ENCODE measurements at regions not wholly inside any gene's neighbourhood (a gene's known extent, or its start where the extent isn't known, plus 50 kb on each side); places are given as distances from the start of the nearest gene placed in this dataset.

- TF ChIP-seq, protein P1, sequence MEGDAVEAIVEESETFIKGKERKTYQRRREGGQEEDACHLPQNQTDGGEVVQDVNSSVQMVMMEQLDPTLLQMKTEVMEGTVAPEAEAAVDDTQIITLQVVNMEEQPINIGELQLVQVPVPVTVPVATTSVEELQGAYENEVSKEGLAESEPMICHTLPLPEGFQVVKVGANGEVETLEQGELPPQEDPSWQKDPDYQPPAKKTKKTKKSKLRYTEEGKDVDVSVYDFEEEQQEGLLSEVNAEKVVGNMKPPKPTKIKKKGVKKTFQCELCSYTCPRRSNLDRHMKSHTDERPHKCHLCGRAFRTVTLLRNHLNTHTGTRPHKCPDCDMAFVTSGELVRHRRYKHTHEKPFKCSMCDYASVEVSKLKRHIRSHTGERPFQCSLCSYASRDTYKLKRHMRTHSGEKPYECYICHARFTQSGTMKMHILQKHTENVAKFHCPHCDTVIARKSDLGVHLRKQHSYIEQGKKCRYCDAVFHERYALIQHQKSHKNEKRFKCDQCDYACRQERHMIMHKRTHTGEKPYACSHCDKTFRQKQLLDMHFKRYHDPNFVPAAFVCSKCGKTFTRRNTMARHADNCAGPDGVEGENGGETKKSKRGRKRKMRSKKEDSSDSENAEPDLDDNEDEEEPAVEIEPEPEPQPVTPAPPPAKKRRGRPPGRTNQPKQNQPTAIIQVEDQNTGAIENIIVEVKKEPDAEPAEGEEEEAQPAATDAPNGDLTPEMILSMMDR (IDR thresholded peaks at IDR 0.05; ENCODE audit: insufficient read depth, low read depth, low read length): no peak
- no peak for TF ChIP-seq EZH2 (IDR thresholded peaks at IDR 0.05; ENCODE audit: insufficient read depth, low read length)
These were observed 248.3 kb downstream of the CDC14C start for GRCh38 chr7:49172639-49173038.

All from astrocyte (in vitro differentiated cells and primary cell).